ENCODE measurements at regions not wholly inside any gene's neighbourhood (a gene's known extent, or its start where the extent isn't known, plus 50 kb on each side); places are given as distances from the start of the nearest gene placed in this dataset.

DNA sequence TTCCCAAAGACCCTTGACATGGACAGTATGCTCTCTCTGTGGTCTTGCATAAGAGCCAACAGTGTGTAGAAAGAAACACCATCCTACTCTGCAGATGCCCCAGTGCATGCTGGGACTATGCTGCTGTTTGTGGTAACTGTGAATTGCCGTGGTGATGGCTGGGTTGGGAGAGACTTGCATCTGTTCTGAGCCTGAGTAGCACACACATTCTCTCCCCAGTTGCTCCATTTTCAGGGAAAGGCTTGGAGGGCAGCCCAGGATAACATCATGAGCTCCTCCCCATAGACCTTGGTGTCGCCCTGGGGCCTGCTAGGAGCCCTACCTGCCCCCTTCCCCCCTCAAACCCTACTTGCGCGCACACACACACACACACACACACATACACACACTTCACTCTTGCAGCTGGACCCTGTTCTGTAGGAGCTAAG, 120.9 kb upstream of the IPO9 start:
- TF ChIP-seq, protein P1, sequence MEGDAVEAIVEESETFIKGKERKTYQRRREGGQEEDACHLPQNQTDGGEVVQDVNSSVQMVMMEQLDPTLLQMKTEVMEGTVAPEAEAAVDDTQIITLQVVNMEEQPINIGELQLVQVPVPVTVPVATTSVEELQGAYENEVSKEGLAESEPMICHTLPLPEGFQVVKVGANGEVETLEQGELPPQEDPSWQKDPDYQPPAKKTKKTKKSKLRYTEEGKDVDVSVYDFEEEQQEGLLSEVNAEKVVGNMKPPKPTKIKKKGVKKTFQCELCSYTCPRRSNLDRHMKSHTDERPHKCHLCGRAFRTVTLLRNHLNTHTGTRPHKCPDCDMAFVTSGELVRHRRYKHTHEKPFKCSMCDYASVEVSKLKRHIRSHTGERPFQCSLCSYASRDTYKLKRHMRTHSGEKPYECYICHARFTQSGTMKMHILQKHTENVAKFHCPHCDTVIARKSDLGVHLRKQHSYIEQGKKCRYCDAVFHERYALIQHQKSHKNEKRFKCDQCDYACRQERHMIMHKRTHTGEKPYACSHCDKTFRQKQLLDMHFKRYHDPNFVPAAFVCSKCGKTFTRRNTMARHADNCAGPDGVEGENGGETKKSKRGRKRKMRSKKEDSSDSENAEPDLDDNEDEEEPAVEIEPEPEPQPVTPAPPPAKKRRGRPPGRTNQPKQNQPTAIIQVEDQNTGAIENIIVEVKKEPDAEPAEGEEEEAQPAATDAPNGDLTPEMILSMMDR (IDR thresholded peaks at IDR 0.05), result no peak
- TF ChIP-seq POLR2A (IDR thresholded peaks at IDR 0.05), result no peak
